GM13977 (cell line): ENCODE measurements at regions not wholly inside any gene's neighbourhood (a gene's known extent, or its start where the extent isn't known, plus 50 kb on each side); places are given as distances from the start of the nearest gene placed in this dataset.
"Not testable (repeated sequence)": the region's sequence is repeated elsewhere in the genome, so short reads cannot be mapped to it uniquely, and the experiment has no call there.

ENCODE experiments used
- DNase-seq: peaks from one replicate; pipeline ENCODE4 v3.0.0; 2012; ENCODE audit warnings: low spot score
- CTCF ChIP-seq: IDR thresholded peaks from 2 replicates; pipeline ENCODE4 v1.5.1; 2012; ENCODE audit warnings: mild to moderate bottlenecking, control low read depth; ENCODE audit not compliant: insufficient read depth; ENCODE audit errors: extremely low read depth, missing control alignments
- in situ Hi-C: fragments of 300-500 bp; cut with MboI; formaldehyde crosslinking; loops from one replicate; pipeline ENCODE4 v1.12.0; 2022; ENCODE audit warnings: low sequenced_read_pairs, low pct_unique_long_range_greater_than_20kb, mixed read lengths, inconsistent platforms; ENCODE audit not compliant: unreplicated experiment

GRCh38 chr1:184188037-184188436, 136.5 kb downstream of the TSEN15 start:
- in situ Hi-C loops = no loop called here
- DNase-seq = no peak
- no peak for TF ChIP-seq CTCF

GRCh38 chr1:184189361-184189760, 137.8 kb downstream of the TSEN15 start:
- TF ChIP-seq CTCF = no peak
- in situ Hi-C loops = no loop called here
- DNase-seq = no peak

GRCh38 chr1:184190616-184191015, 139.1 kb downstream of the TSEN15 start:
- in situ Hi-C loops = no loop called here
- TF ChIP-seq CTCF = no peak
- DNase-seq = no peak

GRCh38 chr1:184191181-184191621, 139.7 kb downstream of the TSEN15 start:
- in situ Hi-C loops = no loop called here
- no peak for TF ChIP-seq CTCF
- DNase-seq = no peak

- no peak for TF ChIP-seq CTCF
- DNase-seq = no peak
- in situ Hi-C loops = no loop called here
Measured at GRCh38 chr1:184192796-184193195, 141.3 kb downstream of the TSEN15 start.

GRCh38 chr1:184193451-184193850, 141.9 kb downstream of the TSEN15 start:
- DNase-seq = no peak
- TF ChIP-seq CTCF = no peak
- in situ Hi-C loops = no loop called here

GRCh38 chr1:184194236-184194635, 142.7 kb downstream of the TSEN15 start:
- in situ Hi-C loops = no loop called here
- TF ChIP-seq CTCF = no peak
- no peak for DNase-seq

GRCh38 chr1:184195722-184196121, 144.2 kb downstream of the TSEN15 start:
- in situ Hi-C loops, DNase-seq: not testable (repeated sequence)
